ENCODE measurements at regions not wholly inside any gene's neighbourhood (a gene's known extent, or its start where the extent isn't known, plus 50 kb on each side); places are given as distances from the start of the nearest gene placed in this dataset.

- DNase-seq: no peak
These were observed 665.5 kb downstream of the PTPRU start for GRCh38 chr1:29901624-29902325.

GRCh38 chr1:29900712-29901111 is 664.4 kb downstream of the PTPRU start:
- no peak for DNase-seq

- no peak for DNase-seq
These were observed 663.9 kb downstream of the PTPRU start for GRCh38 chr1:29900104-29900679.

GRCh38 chr1:29896791-29897714 is 660.7 kb downstream of the PTPRU start:
- no peak for DNase-seq

- no peak for DNase-seq
These were observed 660.0 kb downstream of the PTPRU start for GRCh38 chr1:29896300-29896699.

GRCh38 chr1:29895201-29895600 is 658.9 kb downstream of the PTPRU start:
- no peak for DNase-seq

GRCh38 chr1:29894311-29894710 is 658.0 kb downstream of the PTPRU start:
- DNase-seq: no peak

- no peak for DNase-seq
These were observed 657.5 kb downstream of the PTPRU start for GRCh38 chr1:29893806-29894205.

GRCh38 chr1:29893046-29893723 is 656.9 kb downstream of the PTPRU start:
- DNase-seq: no peak

- no peak for DNase-seq
These were observed 655.9 kb downstream of the PTPRU start for GRCh38 chr1:29892247-29892646.

- DNase-seq: no peak
These were observed 654.1 kb downstream of the PTPRU start for GRCh38 chr1:29890201-29890959.

GRCh38 chr1:29889776-29890175 is 653.5 kb downstream of the PTPRU start:
- no peak for DNase-seq

GRCh38 chr1:29884740-29885139 is 648.4 kb downstream of the PTPRU start:
- DNase-seq: no peak

- no peak for DNase-seq
These were observed 647.7 kb downstream of the PTPRU start for GRCh38 chr1:29883986-29884385.

- no peak for DNase-seq
These were observed 647.1 kb downstream of the PTPRU start for GRCh38 chr1:29883411-29883832.

- DNase-seq: no peak
These were observed 644.2 kb downstream of the PTPRU start for GRCh38 chr1:29880556-29880955.

GRCh38 chr1:29879217-29879616 is 642.9 kb downstream of the PTPRU start:
- DNase-seq: no peak

- no peak for DNase-seq
These were observed 642.2 kb downstream of the PTPRU start for GRCh38 chr1:29878501-29878900.

GRCh38 chr1:29876902-29877301 is 640.6 kb downstream of the PTPRU start:
- no peak for DNase-seq

- no peak for DNase-seq
These were observed 640.1 kb downstream of the PTPRU start for GRCh38 chr1:29876441-29876840.

- DNase-seq: no peak
These were observed 639.3 kb downstream of the PTPRU start for GRCh38 chr1:29875557-29876028.

GRCh38 chr1:29870621-29871020 is 634.3 kb downstream of the PTPRU start:
- no peak for DNase-seq
